SU-DHL-6 (cell line): ENCODE measurements at regions not wholly inside any gene's neighbourhood (a gene's known extent, or its start where the extent isn't known, plus 50 kb on each side); places are given as distances from the start of the nearest gene placed in this dataset.

Source experiments
- H2AFZ ChIP-seq: fragments of 200-600 bp; sonication (generic); 2 replicates; pipeline ENCODE4 v1.6.1; 2014; ENCODE audit warnings: low read depth, mild to moderate bottlenecking, moderate library complexity, mixed read lengths, antibody characterized with exemption, low read length; ENCODE audit not compliant: severe bottlenecking
- H3F3A ChIP-seq: fragments of 200-600 bp; shearing (Covaris generic); 2 replicates; pipeline ENCODE4 v1.6.0; 2016; ENCODE audit warnings: antibody characterized with exemption, mild to moderate bottlenecking; ENCODE audit not compliant: insufficient read depth
- H3K27ac ChIP-seq: fragments of 200-600 bp; sonication (generic); 2 replicates; pipeline ENCODE4 v1.5.1; 2016; ENCODE audit warnings: low read depth, mild to moderate bottlenecking, low read length, moderate library complexity, mixed read lengths
- H3K27me3 ChIP-seq: fragments of 200-600 bp; sonication (generic), shearing (Covaris generic); 2 replicates; pipeline ENCODE4 v1.6.0; 2014; ENCODE audit warnings: mild to moderate bottlenecking, low read length
- H3K36me3 ChIP-seq: fragments of 200-600 bp; sonication (generic); 2 replicates; pipeline ENCODE4 v1.6.1; 2014; ENCODE audit warnings: mild to moderate bottlenecking, low read length, mixed read lengths
- H3K4me2 ChIP-seq: fragments of 300-600, 200-600 bp; shearing (Covaris generic), sonication (generic); 2 replicates; pipeline ENCODE4 v1.6.0; 2014; ENCODE audit warnings: low read length, low read depth, mild to moderate bottlenecking; ENCODE audit not compliant: poor library complexity, severe bottlenecking
- H3K4me3 ChIP-seq: fragments of 200-600 bp; sonication (generic); 2 replicates; pipeline ENCODE4 v1.5.1; 2014; ENCODE audit warnings: antibody characterized with exemption, low read length, mild to moderate bottlenecking, mixed read lengths; ENCODE audit not compliant: insufficient read depth, poor library complexity, severe bottlenecking
- H3K79me2 ChIP-seq: fragments of 200-600 bp; sonication (generic); 2 replicates; pipeline ENCODE4 v1.6.1; 2014; ENCODE audit warnings: mild to moderate bottlenecking, low read length, moderate library complexity; ENCODE audit not compliant: insufficient read depth
- H3K9ac ChIP-seq: fragments of 200-600 bp; sonication (generic); 2 replicates; pipeline ENCODE4 v1.7.0; 2014; ENCODE audit warnings: mild to moderate bottlenecking, low read length
- H3K9me2 ChIP-seq: fragments of 200-600 bp; sonication (generic); replicated peaks from 2 replicates; pipeline ENCODE4 v1.6.1; 2014; ENCODE audit warnings: low read length; ENCODE audit not compliant: insufficient read depth
- H3K9me3 ChIP-seq: fragments of 200-600 bp; sonication (generic); 2 replicates; pipeline ENCODE4 v1.6.1; 2014; ENCODE audit warnings: low read length, mixed read lengths; ENCODE audit not compliant: insufficient read depth
- H4K20me1 ChIP-seq: fragments of 200-600 bp; sonication (generic); 2 replicates; pipeline ENCODE4 v1.6.1; 2014; ENCODE audit warnings: low read depth, mild to moderate bottlenecking, antibody characterized with exemption, low read length, moderate library complexity, mixed read lengths
- CTCF ChIP-seq: fragments of 200-600 bp; sonication (generic); IDR thresholded peaks from one replicate; pipeline ENCODE4 v1.5.1; 2017; ENCODE audit warnings: antibody characterized with exemption, mild to moderate bottlenecking, low read length, moderate library complexity; ENCODE audit not compliant: insufficient read depth, poor library complexity, severe bottlenecking
- EZH2phosphoT487 ChIP-seq: fragments of 200-600 bp; sonication (generic), shearing (Covaris generic); conservative IDR thresholded peaks from 2 replicates; pipeline ENCODE4 v1.6.1; 2018; ENCODE audit warnings: mild to moderate bottlenecking, antibody characterized with exemption, low read length, moderate library complexity, mixed read lengths

- no peak for TF ChIP-seq CTCF
- TF ChIP-seq EZH2phosphoT487: no peak
- no peaks in the 10 kb centered on the region for H3K79me2 ChIP-seq
- no peaks in the 10 kb centered on the region for H3K9me3 ChIP-seq
- no peaks in the 10 kb centered on the region for H3K9me2 ChIP-seq
- H3K9ac ChIP-seq: no peak overlapping the region
- H3K4me2 ChIP-seq: no peak overlapping the region
- no peaks in the 10 kb centered on the region for H4K20me1 ChIP-seq
- no peak overlapping the region for H3K27ac ChIP-seq
- H2AFZ ChIP-seq: no peak overlapping the region
- H3F3A ChIP-seq: no peaks in the 10 kb centered on the region
- no peaks in the 10 kb centered on the region for H3K36me3 ChIP-seq
- H3K27me3 ChIP-seq: no peaks in the 10 kb centered on the region
- H3K4me3 ChIP-seq: no peak overlapping the region
Observed at GRCh38 chr13:44266772-44267171, 106.9 kb upstream of the SERP2 start.

GRCh38 chr13:44267203-44267602, 106.4 kb upstream of the SERP2 start:
- Histone ChIP-seq H3K79me2 (no peaks in the 10 kb centered on the region), H3K9me3 (no peaks in the 10 kb centered on the region), H3K36me3 (no peaks in the 10 kb centered on the region), H3K4me3 (no peak overlapping the region), H4K20me1 (no peaks in the 10 kb centered on the region), H3F3A (no peaks in the 10 kb centered on the region), H3K27me3 (no peaks in the 10 kb centered on the region), H3K27ac (no peak overlapping the region), H3K9me2 (no peaks in the 10 kb centered on the region), H3K9ac (no peak overlapping the region), H2AFZ (no peak overlapping the region), H3K4me2 (no peak overlapping the region)
- TF ChIP-seq EZH2phosphoT487 (no peak), CTCF (no peak)

GRCh38 chr13:44267980-44268379, 105.6 kb upstream of the SERP2 start:
- H3K79me2 ChIP-seq: no peaks in the 10 kb centered on the region

More at GRCh38 chr13:44267980-44268379, 105.6 kb upstream of the SERP2 start:
- no peaks in the 10 kb centered on the region for H3K36me3 ChIP-seq
- no peak overlapping the region for H3K9ac ChIP-seq
- no peaks in the 10 kb centered on the region for H3K9me3 ChIP-seq
- no peak overlapping the region for H3K4me2 ChIP-seq
- no peaks in the 10 kb centered on the region for H3F3A ChIP-seq
- no peak overlapping the region for H3K27ac ChIP-seq
- H3K9me2 ChIP-seq: no peaks in the 10 kb centered on the region
- H4K20me1 ChIP-seq: no peaks in the 10 kb centered on the region
- H3K4me3 ChIP-seq: no peak overlapping the region
- no peak for TF ChIP-seq EZH2phosphoT487
- TF ChIP-seq CTCF: no peak
- H3K27me3 ChIP-seq: no peaks in the 10 kb centered on the region
- H2AFZ ChIP-seq: no peak overlapping the region
